Tibial nerve (tissue), 4 donors: ENCODE measurements at regions not wholly inside any gene's neighbourhood (a gene's known extent, or its start where the extent isn't known, plus 50 kb on each side); places are given as distances from the start of the nearest gene placed in this dataset.
"Not testable (repeated sequence)": the region's sequence is repeated elsewhere in the genome, so short reads cannot be mapped to it uniquely, and the experiment has no call there.

Experiments used
- DNase-seq, 2 donors: peaks; one replicate each; pipeline ENCODE4 v3.0.0-alpha.2; 2019; ENCODE audit warnings: low spot score in 2 of 2
- H3K27ac ChIP-seq, 4 donors: fragments of 200-600 bp; sonication (generic) in 3 of 4; one replicate each; pipeline ENCODE4 v1.5.1; 2017 to 2019; ENCODE audit warnings: mild to moderate bottlenecking in 1 of 4
- H3K27me3 ChIP-seq, 2 donors: fragments of 200-600 bp; sonication (generic) in 1 of 2; one replicate each; pipeline versions ENCODE4 v1.5.1 to v1.6.0; 2017 to 2019
- H3K36me3 ChIP-seq, 3 donors: fragments of 200-600 bp; sonication (generic); one replicate each; pipeline ENCODE4 v1.5.1; 2018 to 2019
- H3K4me1 ChIP-seq, 4 donors: fragments of 200-600 bp; sonication (generic) in 3 of 4; one replicate each; pipeline ENCODE4 v1.5.1; 2017 to 2019
- H3K4me3 ChIP-seq, 4 donors: fragments of 200-600 bp; sonication (generic) in 3 of 4; one replicate each; pipeline ENCODE4 v1.5.1; 2017 to 2019; ENCODE audit warnings: mild to moderate bottlenecking in 1 of 4, moderate library complexity in 1 of 4
- H3K9me3 ChIP-seq, 4 donors: fragments of 200-600 bp; sonication (generic) in 3 of 4; one replicate each; pipeline ENCODE4 v1.5.1; 2017 to 2019
- CTCF ChIP-seq, 5 experiments: fragments of 200-600 bp in 3 of 5; fragments of 450-650 bp in 2 of 5; sonication (generic) in 3 of 5; IDR thresholded peaks; one replicate each; pipeline ENCODE4 v1.5.1; 2016 to 2019; ENCODE audit warnings: antibody characterized with exemption in 5 of 5, mild to moderate bottlenecking in 3 of 5, moderate library complexity in 2 of 5
- EP300 ChIP-seq, 2 donors: sonication (generic); formaldehyde crosslinking; IDR thresholded peaks; one replicate each; pipeline ENCODE4 v1.6.1; 2017; ENCODE audit warnings: antibody characterized with exemption in 2 of 2, mild to moderate bottlenecking in 1 of 2
- POLR2A ChIP-seq, 2 donors: fragments of 450-650 bp; IDR thresholded peaks; one replicate each; pipeline ENCODE4 v1.6.1; 2017; ENCODE audit warnings: antibody characterized with exemption in 2 of 2, mild to moderate bottlenecking in 2 of 2, moderate library complexity in 2 of 2
- WGBS, 2 donors: methylation state at CpG; one replicate each; pipeline ENCODE4 v1.1.5; 2018; 5-methylcytosine and 5-hydroxymethylcytosine counted together

- WGBS, 2 donors: 89 to 94% methylated on average over 3 of the region's 3 CpGs
- DNase-seq: no peak
- Histone ChIP-seq H3K9me3 (no peaks in the 10 kb centered on the region), H3K27me3 (no peaks in the 10 kb centered on the region), H3K4me1 (no peaks in the 10 kb centered on the region), H3K4me3 (no peak overlapping the region), H3K36me3 (no peaks in the 10 kb centered on the region), H3K27ac (no peak overlapping the region)
- TF ChIP-seq CTCF (IDR thresholded peaks at IDR 0.05): no peak
- no peak for TF ChIP-seq EP300 (IDR thresholded peaks at IDR 0.05)
- TF ChIP-seq POLR2A (IDR thresholded peaks at IDR 0.05): no peak
These were observed 103.0 kb downstream of the UFM1 start for GRCh38 chr13:38452656-38453055.

GRCh38 chr13:38462605-38463004 lies 113.0 kb downstream of the UFM1 start:
- no peaks in the 10 kb centered on the region for H3K4me1 ChIP-seq
- no peak for DNase-seq
- H3K27ac ChIP-seq: no peak overlapping the region
- peaks cover 0 to 3% (median 0%) of the 10 kb centered on the region in 4 donors for H3K9me3 ChIP-seq
- no peak for TF ChIP-seq CTCF (IDR thresholded peaks at IDR 0.05)
- no peaks in the 10 kb centered on the region for H3K36me3 ChIP-seq
- WGBS, 2 donors: 89 to 94% methylated on average over 7 of the region's 7 CpGs
- H3K4me3 ChIP-seq: no peak overlapping the region
- no peaks in the 10 kb centered on the region for H3K27me3 ChIP-seq

- no peak overlapping the region for H3K4me3 ChIP-seq
- no peak for DNase-seq
- H3K27me3 ChIP-seq: no peaks in the 10 kb centered on the region
- WGBS, 2 donors: 78 to 79% methylated on average over 3 of the region's 3 CpGs
- peaks cover 0 to 3% (median 0%) of the 10 kb centered on the region in 4 donors for H3K9me3 ChIP-seq
- TF ChIP-seq EP300 (IDR thresholded peaks at IDR 0.05): no peak
- TF ChIP-seq POLR2A (IDR thresholded peaks at IDR 0.05): no peak
- no peak for TF ChIP-seq CTCF (IDR thresholded peaks at IDR 0.05)
- H3K36me3 ChIP-seq: no peaks in the 10 kb centered on the region
- no peak overlapping the region for H3K27ac ChIP-seq
- H3K4me1 ChIP-seq: no peaks in the 10 kb centered on the region
These were observed 113.4 kb downstream of the UFM1 start for GRCh38 chr13:38463048-38463447.

GRCh38 chr13:38472411-38472810 lies 122.8 kb downstream of the UFM1 start:
- not testable (repeated sequence) for H3K36me3 ChIP-seq, H3K4me3 ChIP-seq, H3K27me3 ChIP-seq, H3K9me3 ChIP-seq, H3K4me1 ChIP-seq, H3K27ac ChIP-seq, DNase-seq
- WGBS, 2 donors: 88 to 94% methylated on average over 31 to 34 of the region's 34 CpGs

GRCh38 chr13:38473305-38473704 lies 123.7 kb downstream of the UFM1 start:
- Histone ChIP-seq H3K27me3 (no peaks in the 10 kb centered on the region), H3K9me3 (no peaks in the 10 kb centered on the region), H3K4me1 (no peaks in the 10 kb centered on the region), H3K36me3 (no peaks in the 10 kb centered on the region), H3K27ac (no peak overlapping the region), H3K4me3 (no peak overlapping the region)
- 92 to 93% methylated on average over 5 of the region's 5 CpGs for WGBS, 2 donors
- no peak for TF ChIP-seq CTCF (IDR thresholded peaks at IDR 0.05)
- TF ChIP-seq EP300 (IDR thresholded peaks at IDR 0.05): no peak
- DNase-seq: no peak

- Histone ChIP-seq H3K27ac (no peak overlapping the region), H3K4me1 (no peaks in the 10 kb centered on the region), H3K4me3 (no peak overlapping the region), H3K36me3 (no peaks in the 10 kb centered on the region), H3K27me3 (no peaks in the 10 kb centered on the region), H3K9me3 (no peaks in the 10 kb centered on the region)
- 86 to 87% methylated on average over 2 of the region's 2 CpGs for WGBS, 2 donors
- no peak for DNase-seq
- TF ChIP-seq POLR2A (IDR thresholded peaks at IDR 0.05): no peak
These were observed 128.0 kb downstream of the UFM1 start for GRCh38 chr13:38477676-38478075.
